RWPE2 (cell line): ENCODE measurements at regions not wholly inside any gene's neighbourhood (a gene's known extent, or its start where the extent isn't known, plus 50 kb on each side); places are given as distances from the start of the nearest gene placed in this dataset.

ENCODE experiments used
- ATAC-seq: fragments of 200-7000 bp; cut with Tn5 transposase; 3 replicates; pipeline ENCODE4 v1.9.1; 2021; ENCODE audit warnings: low read depth
- DNase-seq: peaks from one replicate; pipeline ENCODE4 v3.0.0-alpha.2; 2020; ENCODE audit warnings: low spot score
- H3K27ac ChIP-seq: fragments of 450-650 bp; 2 replicates; pipeline ENCODE4 v1.5.1; 2017; ENCODE audit warnings: mild to moderate bottlenecking; ENCODE audit not compliant: poor library complexity, severe bottlenecking
- H3K27me3 ChIP-seq: fragments of 250-450 bp; sonication (Bioruptor Pico); 2 replicates; pipeline ENCODE4 v1.5.1; 2021; ENCODE audit warnings: mild to moderate bottlenecking, moderate library complexity; ENCODE audit not compliant: insufficient read depth, poor library complexity, severe bottlenecking
- H3K36me3 ChIP-seq: fragments of 250-450 bp; sonication (Bioruptor Pico); 2 replicates; pipeline ENCODE4 v1.5.1; 2020; ENCODE audit warnings: low read depth, mild to moderate bottlenecking, moderate library complexity
- H3K4me1 ChIP-seq: fragments of 250-450 bp; sonication (Bioruptor Pico); 2 replicates; pipeline ENCODE4 v1.5.1; 2021; ENCODE audit warnings: mild to moderate bottlenecking, moderate library complexity; ENCODE audit not compliant: insufficient read depth, poor library complexity, severe bottlenecking
- H3K4me3 ChIP-seq: fragments of 250-450 bp; sonication (Bioruptor Pico); 2 replicates; pipeline ENCODE4 v1.5.1; 2021; ENCODE audit warnings: mild to moderate bottlenecking, moderate library complexity; ENCODE audit not compliant: severe bottlenecking
- H3K9me3 ChIP-seq: fragments of 250-450 bp; sonication (Bioruptor Pico); 2 replicates; pipeline ENCODE4 v1.5.1; 2021; ENCODE audit warnings: mild to moderate bottlenecking, moderate library complexity; ENCODE audit not compliant: severe bottlenecking
- CTCF ChIP-seq: fragments of 450-650 bp; IDR thresholded peaks from one replicate; pipeline ENCODE4 v1.5.1; 2017; ENCODE audit warnings: mild to moderate bottlenecking, moderate library complexity; ENCODE audit not compliant: poor library complexity, severe bottlenecking

- no peak for DNase-seq
Observed at GRCh38 chr1:94339206-94339927, 78.8 kb upstream of the ABCD3 start.

GRCh38 chr1:94336991-94337390 is 81.2 kb upstream of the ABCD3 start:
- DNase-seq (no peak), ATAC-seq (no peak)
- H3K27ac ChIP-seq = no peak overlapping the region
- no peak overlapping the region for H3K4me3 ChIP-seq
- H3K36me3 ChIP-seq = no peaks in the 10 kb centered on the region
- no peaks in the 10 kb centered on the region for H3K27me3 ChIP-seq
- H3K4me1 ChIP-seq = no peaks in the 10 kb centered on the region
- no peak for TF ChIP-seq CTCF
- H3K9me3 ChIP-seq = no peaks in the 10 kb centered on the region

More at GRCh38 chr1:94339206-94339927, 78.8 kb upstream of the ABCD3 start:
- H3K4me1 ChIP-seq = no peaks in the 10 kb centered on the region
- no peaks in the 10 kb centered on the region for H3K9me3 ChIP-seq
- no peaks in the 10 kb centered on the region for H3K36me3 ChIP-seq
- TF ChIP-seq CTCF = no peak
- ATAC-seq = no peak
- no peak overlapping the region for H3K27ac ChIP-seq
- H3K27me3 ChIP-seq = no peaks in the 10 kb centered on the region
- no peak overlapping the region for H3K4me3 ChIP-seq

- DNase-seq (no peak), ATAC-seq (peak; percentile 85)
- Histone ChIP-seq H3K4me1 (no peaks in the 10 kb centered on the region), H3K36me3 (no peaks in the 10 kb centered on the region), H3K27me3 (no peaks in the 10 kb centered on the region), H3K4me3 (no peak overlapping the region), H3K27ac (no peak overlapping the region), H3K9me3 (no peaks in the 10 kb centered on the region)
- TF ChIP-seq CTCF = peak; percentile 99
Observed at GRCh38 chr1:94335950-94336349, 82.2 kb upstream of the ABCD3 start.

GRCh38 chr1:94335447-94335846 is 82.7 kb upstream of the ABCD3 start:
- Histone ChIP-seq H3K4me1 (no peaks in the 10 kb centered on the region), H3K27ac (peak overlapping the region; percentile 20), H3K9me3 (no peaks in the 10 kb centered on the region), H3K36me3 (no peaks in the 10 kb centered on the region), H3K27me3 (no peaks in the 10 kb centered on the region), H3K4me3 (no peak overlapping the region)
- no peak for TF ChIP-seq CTCF
- no peak for ATAC-seq
- DNase-seq = no peak

GRCh38 chr1:94334764-94335163 is 83.4 kb upstream of the ABCD3 start:
- TF ChIP-seq CTCF = no peak
- H3K4me1 ChIP-seq = no peaks in the 10 kb centered on the region
- H3K36me3 ChIP-seq = no peaks in the 10 kb centered on the region
- ATAC-seq (no peak), DNase-seq (no peak)
- H3K27me3 ChIP-seq = no peaks in the 10 kb centered on the region
- peak overlapping the region; percentile 20 for H3K27ac ChIP-seq
- H3K4me3 ChIP-seq = no peak overlapping the region
- H3K9me3 ChIP-seq = no peaks in the 10 kb centered on the region
